Mesothelial cell of epicardium (in vitro differentiated cells): ENCODE measurements at regions not wholly inside any gene's neighbourhood (a gene's known extent, or its start where the extent isn't known, plus 50 kb on each side); places are given as distances from the start of the nearest gene placed in this dataset.

Experiments used
- DNase-seq, 2 experiments: peaks; one replicate each; pipeline ENCODE4 v3.0.0; 2021; ENCODE audit warnings: low spot score in 2 of 2; ENCODE audit not compliant: unreplicated experiment in 2 of 2
- H3K27ac Mint-ChIP-seq: 2 replicates; pipeline ENCODE4 v1.8.0; 2021; ENCODE audit warnings: mixed read lengths
- H3K27me3 Mint-ChIP-seq: 2 replicates; pipeline ENCODE4 v1.8.0; 2021; ENCODE audit warnings: low read depth, mixed read lengths
- H3K36me3 Mint-ChIP-seq: 2 replicates; pipeline ENCODE4 v1.8.0; 2021; ENCODE audit warnings: mixed read lengths
- H3K4me1 Mint-ChIP-seq: 2 replicates; pipeline ENCODE4 v1.8.0; 2021; ENCODE audit warnings: mixed read lengths
- H3K4me3 Mint-ChIP-seq: 2 replicates; pipeline ENCODE4 v1.8.0; 2021; ENCODE audit warnings: mild to moderate bottlenecking, moderate library complexity, mixed read lengths
- H3K9me3 Mint-ChIP-seq: 2 replicates; pipeline ENCODE4 v1.8.0; 2021; ENCODE audit warnings: mixed read lengths
- TF ChIP-seq, protein P1 (sequence below): fragments of 200-600 bp; sonication (generic); IDR thresholded peaks from one replicate; pipeline ENCODE4 v1.5.0; 2021; ENCODE audit warnings: antibody characterized with exemption; ENCODE audit not compliant: unreplicated experiment

DNA sequence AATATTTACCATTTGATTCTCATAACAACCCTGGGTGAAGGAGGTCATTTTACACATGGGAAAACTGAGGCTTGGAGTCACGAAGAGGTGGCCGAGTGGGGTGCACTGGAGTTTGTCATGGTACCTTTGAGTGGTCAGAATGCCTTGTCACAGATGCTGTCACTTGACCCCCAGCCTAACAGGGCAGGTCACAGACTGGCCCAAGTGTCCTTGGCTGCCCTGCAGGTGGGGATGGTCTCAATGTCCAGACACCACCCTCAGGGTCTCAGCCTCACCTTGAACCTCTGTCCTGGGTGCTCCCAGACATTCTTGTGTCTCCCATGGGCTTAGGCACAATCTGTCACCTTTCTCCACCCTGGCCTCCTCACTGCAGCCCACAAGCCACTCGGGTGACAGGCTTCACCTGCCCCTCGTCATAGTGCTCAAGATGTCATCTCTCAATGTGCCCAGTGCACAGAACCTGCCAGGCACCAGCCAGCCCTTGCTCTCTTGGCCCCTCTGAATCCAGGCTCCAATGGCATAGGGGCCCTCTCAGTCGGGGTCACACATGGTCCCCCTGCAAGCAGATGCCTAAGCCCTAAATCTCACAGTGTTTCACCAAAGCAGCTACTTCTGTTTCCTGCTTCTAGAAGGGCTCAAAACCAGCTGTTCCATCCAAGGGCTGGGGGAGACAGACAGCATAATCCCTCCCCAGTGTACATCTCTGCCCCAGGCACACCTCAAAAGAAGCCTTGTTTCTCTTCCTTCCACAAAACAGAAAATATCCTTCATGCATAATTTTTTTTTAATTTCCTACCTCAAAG lies 76.8 kb upstream of the NANOS1 start:
- Mint-ChIP-seq H3K36me3 (no peaks in the 10 kb centered on the region), H3K27ac (no peak overlapping the region), H3K27me3 (no peaks in the 10 kb centered on the region), H3K9me3 (peaks cover 4% of the 10 kb centered on the region), H3K4me3 (no peak overlapping the region), H3K4me1 (peaks cover 7% of the 10 kb centered on the region)
- no peak for DNase-seq
- TF ChIP-seq, protein P1, sequence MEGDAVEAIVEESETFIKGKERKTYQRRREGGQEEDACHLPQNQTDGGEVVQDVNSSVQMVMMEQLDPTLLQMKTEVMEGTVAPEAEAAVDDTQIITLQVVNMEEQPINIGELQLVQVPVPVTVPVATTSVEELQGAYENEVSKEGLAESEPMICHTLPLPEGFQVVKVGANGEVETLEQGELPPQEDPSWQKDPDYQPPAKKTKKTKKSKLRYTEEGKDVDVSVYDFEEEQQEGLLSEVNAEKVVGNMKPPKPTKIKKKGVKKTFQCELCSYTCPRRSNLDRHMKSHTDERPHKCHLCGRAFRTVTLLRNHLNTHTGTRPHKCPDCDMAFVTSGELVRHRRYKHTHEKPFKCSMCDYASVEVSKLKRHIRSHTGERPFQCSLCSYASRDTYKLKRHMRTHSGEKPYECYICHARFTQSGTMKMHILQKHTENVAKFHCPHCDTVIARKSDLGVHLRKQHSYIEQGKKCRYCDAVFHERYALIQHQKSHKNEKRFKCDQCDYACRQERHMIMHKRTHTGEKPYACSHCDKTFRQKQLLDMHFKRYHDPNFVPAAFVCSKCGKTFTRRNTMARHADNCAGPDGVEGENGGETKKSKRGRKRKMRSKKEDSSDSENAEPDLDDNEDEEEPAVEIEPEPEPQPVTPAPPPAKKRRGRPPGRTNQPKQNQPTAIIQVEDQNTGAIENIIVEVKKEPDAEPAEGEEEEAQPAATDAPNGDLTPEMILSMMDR, result no peak

DNA sequence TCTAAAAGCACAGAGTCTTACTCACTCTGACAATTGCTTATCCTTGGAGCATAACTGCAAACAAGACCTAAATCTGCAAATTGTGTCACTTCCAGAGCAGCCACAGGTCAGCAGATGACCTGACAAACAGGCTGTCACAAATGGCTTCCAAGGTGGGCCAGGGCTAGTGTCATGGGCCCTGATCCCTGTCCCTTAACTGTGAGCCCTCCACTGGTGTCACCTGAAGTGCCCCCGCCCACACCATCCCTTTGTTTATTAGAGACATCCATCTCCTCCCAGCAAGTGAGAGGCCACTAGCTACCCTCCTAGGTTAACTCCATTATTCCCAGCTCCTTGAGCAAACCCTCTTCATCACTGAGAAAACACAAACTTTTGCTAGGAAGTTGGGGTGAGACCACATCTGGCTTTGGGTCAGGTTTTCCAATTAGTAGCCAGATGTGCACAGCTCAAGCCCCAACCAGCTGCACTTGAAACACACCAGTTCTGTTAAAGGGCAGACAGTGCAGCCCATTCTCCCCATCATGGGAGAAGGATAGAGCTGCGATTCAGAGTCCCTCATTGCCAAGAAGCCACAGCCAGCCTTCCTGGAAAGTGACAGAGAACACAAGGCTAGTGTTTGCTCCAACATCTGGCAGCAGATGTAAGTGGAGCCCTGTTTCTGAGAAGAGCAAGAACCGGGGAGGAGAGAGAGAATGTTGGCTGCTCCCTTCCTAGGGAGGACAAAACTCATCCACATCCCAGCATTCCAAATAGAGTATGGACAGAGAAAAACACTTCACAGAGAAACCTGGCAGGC lies 75.7 kb upstream of the NANOS1 start:
- no peaks in the 10 kb centered on the region for H3K36me3 Mint-ChIP-seq
- no peak overlapping the region for H3K27ac Mint-ChIP-seq
- H3K4me3 Mint-ChIP-seq, result no peak overlapping the region
- peaks cover 9% of the 10 kb centered on the region for H3K4me1 Mint-ChIP-seq
- peaks cover 4% of the 10 kb centered on the region for H3K9me3 Mint-ChIP-seq
- H3K27me3 Mint-ChIP-seq, result no peaks in the 10 kb centered on the region
- TF ChIP-seq, protein P1, result no peak
- DNase-seq, result no peak

DNA sequence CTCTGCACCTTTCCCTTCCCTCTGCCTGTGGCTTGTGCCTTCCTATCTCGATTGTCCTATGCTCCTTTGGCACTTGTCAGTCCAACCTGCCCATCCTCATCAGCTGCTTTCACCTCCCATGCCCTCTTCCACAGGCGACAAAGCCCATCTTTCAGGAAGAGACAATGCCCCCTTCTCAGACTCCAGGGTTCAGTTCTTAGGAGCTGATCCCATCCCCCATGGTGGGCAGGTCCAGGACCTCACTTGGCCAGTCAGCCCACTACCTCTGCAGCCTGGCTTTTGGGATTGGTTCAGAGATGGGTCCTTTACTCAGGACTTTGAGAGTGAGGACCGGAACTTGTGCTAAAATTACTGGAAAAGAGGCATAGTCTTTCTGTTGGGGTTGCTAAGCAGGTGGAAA lies 74.0 kb upstream of the NANOS1 start:
- Mint-ChIP-seq H3K36me3 (no peaks in the 10 kb centered on the region), H3K27me3 (no peaks in the 10 kb centered on the region), H3K4me3 (no peak overlapping the region), H3K9me3 (peaks cover 4% of the 10 kb centered on the region), H3K4me1 (peaks cover 18% of the 10 kb centered on the region), H3K27ac (no peak overlapping the region)
- DNase-seq, result no peak
- TF ChIP-seq, protein P1, result no peak

DNA sequence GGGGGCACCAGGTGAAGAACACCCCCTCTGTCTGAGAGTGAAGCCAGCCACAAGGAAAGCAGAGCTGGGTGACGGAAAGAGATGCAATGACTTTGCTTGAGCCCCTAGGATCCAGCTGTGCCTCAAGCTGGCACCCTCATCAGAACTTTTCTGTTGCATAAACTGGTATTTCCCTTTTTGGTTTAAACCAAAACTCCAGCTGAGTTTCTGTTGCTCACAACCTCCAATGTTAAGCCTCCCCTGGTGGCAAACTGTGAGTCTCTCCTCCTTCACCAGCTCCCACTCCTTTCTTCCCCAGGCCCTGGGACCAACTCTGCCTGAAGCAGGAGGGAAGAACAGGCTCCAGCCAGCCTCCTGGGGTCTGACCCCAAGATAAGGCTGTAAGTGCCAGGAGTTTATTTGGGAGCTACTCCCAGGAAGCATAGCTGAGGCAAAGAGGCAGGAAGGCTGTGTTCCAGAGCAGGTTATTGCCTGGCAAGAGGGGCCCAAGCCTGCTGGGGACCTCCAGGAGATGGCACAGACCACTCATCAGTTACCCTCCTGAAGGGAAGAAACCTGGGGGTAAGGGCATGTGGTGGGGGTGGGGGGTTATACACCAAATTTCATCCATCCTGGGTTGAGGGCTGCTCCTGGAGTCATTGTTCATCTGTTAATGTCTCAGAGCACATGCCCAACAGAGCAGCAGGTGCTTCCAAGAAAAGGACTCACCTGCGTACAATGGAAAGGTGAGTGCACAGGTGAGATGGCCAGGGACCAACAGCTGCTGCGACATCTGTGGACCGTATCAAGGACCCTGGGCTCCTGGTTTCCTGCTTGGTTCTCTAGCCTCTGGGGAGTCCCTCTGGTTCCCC lies 73.3 kb upstream of the NANOS1 start:
- no peak overlapping the region for H3K4me3 Mint-ChIP-seq
- H3K4me1 Mint-ChIP-seq, result peaks cover 24% of the 10 kb centered on the region
- peaks cover 4% of the 10 kb centered on the region for H3K9me3 Mint-ChIP-seq
- TF ChIP-seq, protein P1, result no peak
- no peak for DNase-seq
- no peaks in the 10 kb centered on the region for H3K27me3 Mint-ChIP-seq
- no peaks in the 10 kb centered on the region for H3K36me3 Mint-ChIP-seq
- no peak overlapping the region for H3K27ac Mint-ChIP-seq

DNA sequence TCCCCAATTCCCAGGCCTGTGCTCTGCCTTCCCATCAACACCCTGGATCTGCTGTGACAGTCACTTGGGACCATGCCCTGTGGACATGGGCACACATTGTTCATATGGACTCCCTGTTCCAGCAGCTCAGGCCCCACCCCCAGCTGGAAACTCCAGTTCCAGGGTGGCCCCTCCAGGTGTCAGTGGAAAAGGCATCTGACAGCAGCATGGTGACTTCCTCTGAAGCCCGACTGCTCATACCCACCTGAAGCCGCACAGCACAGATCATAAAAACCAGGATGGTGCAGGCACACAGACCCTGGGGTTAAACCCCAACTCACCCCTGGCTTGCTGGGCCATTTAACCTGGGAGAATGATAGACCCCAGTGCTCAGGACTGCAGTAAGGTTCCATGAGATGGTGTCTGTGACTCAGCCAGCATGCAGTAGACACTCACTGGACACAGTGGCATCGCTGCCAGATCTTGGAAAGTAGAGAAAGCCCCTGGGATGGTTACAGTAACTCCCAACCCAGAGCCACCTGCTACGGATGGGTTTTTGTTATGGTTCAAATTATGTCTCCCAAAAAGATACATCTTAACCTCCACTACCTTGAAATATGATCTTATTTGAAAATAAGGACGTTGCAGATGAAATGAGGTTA lies 72.6 kb upstream of the NANOS1 start:
- H3K36me3 Mint-ChIP-seq, result no peaks in the 10 kb centered on the region
- TF ChIP-seq, protein P1, result no peak
- no peak overlapping the region for H3K4me3 Mint-ChIP-seq
- H3K9me3 Mint-ChIP-seq, result peaks cover 4% of the 10 kb centered on the region
- H3K27ac Mint-ChIP-seq, result no peak overlapping the region
- H3K27me3 Mint-ChIP-seq, result no peaks in the 10 kb centered on the region
- H3K4me1 Mint-ChIP-seq, result peaks cover 32% of the 10 kb centered on the region
- DNase-seq, result no peak
